ENCODE measurements at regions not wholly inside any gene's neighbourhood (a gene's known extent, or its start where the extent isn't known, plus 50 kb on each side); places are given as distances from the start of the nearest gene placed in this dataset.

GRCh38 chr16:87108278-87108677 is 208.9 kb downstream of the C16orf95 start:
- H3K9me3 ChIP-seq, result no peaks in the 10 kb centered on the region
- FAIRE-seq (no peak), ATAC-seq (no peak), DNase-seq (ENCODE audit: low read depth in 1 of 2, low spot score in 1 of 2) (no peak)
- 34% methylated on average over 4 of the region's 4 CpGs for WGBS (ENCODE audit: missing lambda C conversion rate)
- TF ChIP-seq SMC3 (IDR thresholded peaks at IDR 0.05) (no peak), ZNF302 (CRISPR knock-in tag; IDR thresholded peaks at IDR 0.05) (no peak), NPAS2 (CRISPR knock-in tag; IDR thresholded peaks at IDR 0.05; ENCODE audit: borderline replicate concordance) (no peak), GATA3 (IDR thresholded peaks at IDR 0.05; ENCODE audit: borderline replicate concordance) (no peak), RCOR1 (IDR thresholded peaks at IDR 0.05; ENCODE audit: low read depth, low read length) (no peak), MAFK (IDR thresholded peaks at IDR 0.05; ENCODE audit: partially characterized antibody) (peak; percentile 75)
- H3K27ac ChIP-seq, result no peak overlapping the region
- H3K4me1 ChIP-seq, result peaks cover 4% of the 10 kb centered on the region; the same call in 1 of the 3 replicates
- no peak overlapping the region for H3K4me3 ChIP-seq
- no peak overlapping the region for H3K4me2 ChIP-seq
- ChIA-PET POLR2A (no interaction called here), CTCF (interaction anchor here (1.1 to 2.4 kb wide), 3 partner anchors 10 to 171 kb away, joined by 3 to 6 read pairs (median 5); no protein-coding TSS in a partner anchor)

DNA sequence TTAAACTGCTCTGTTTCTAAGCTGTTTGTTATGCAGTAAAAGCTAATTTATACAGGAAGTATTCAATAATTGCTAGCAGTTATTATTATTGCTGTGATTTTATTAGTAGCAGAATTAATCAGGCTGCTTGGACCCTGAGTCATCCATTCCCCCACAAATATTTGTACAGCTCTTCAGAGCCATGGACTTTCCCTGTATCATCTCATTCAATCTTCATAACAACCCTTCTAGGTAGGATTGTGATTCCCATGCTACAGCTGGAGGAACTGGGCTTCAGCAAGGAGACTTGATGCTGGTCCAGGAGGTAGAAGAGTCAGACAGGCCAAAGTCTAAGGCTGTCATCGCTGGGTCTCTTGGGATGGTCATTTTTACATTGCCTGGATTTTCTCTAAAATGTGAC is 208.3 kb downstream of the C16orf95 start:
- no peak overlapping the region for H3K4me3 ChIP-seq
- WGBS (ENCODE audit: missing lambda C conversion rate), result 68% methylated on average over 1 of the region's 1 CpG
- no peak for DNase-seq (ENCODE audit: low read depth in 1 of 2, low spot score in 1 of 2)
- POLR2A ChIA-PET, result no interaction called here
- no peak for FAIRE-seq
- no peak overlapping the region for H3K4me2 ChIP-seq
- TF ChIP-seq JUN (IDR thresholded peaks at IDR 0.05), result no peak
- TF ChIP-seq EP300 (IDR thresholded peaks at IDR 0.05), result no peak
- TF ChIP-seq, protein P1, sequence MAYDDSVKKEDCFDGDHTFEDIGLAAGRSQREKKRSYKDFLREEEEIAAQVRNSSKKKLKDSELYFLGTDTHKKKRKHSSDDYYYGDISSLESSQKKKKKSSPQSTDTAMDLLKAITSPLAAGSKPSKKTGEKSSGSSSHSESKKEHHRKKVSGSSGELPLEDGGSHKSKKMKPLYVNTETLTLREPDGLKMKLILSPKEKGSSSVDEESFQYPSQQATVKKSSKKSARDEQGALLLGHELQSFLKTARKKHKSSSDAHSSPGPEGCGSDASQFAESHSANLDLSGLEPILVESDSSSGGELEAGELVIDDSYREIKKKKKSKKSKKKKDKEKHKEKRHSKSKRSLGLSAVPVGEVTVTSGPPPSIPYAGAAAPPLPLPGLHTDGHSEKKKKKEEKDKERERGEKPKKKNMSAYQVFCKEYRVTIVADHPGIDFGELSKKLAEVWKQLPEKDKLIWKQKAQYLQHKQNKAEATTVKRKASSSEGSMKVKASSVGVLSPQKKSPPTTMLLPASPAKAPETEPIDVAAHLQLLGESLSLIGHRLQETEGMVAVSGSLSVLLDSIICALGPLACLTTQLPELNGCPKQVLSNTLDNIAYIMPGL (CRISPR knock-in tag; IDR thresholded peaks at IDR 0.05; ENCODE audit: borderline replicate concordance), result no peak
- TF ChIP-seq RARB (CRISPR knock-in tag; IDR thresholded peaks at IDR 0.05), result no peak
- TF ChIP-seq, protein P2, sequence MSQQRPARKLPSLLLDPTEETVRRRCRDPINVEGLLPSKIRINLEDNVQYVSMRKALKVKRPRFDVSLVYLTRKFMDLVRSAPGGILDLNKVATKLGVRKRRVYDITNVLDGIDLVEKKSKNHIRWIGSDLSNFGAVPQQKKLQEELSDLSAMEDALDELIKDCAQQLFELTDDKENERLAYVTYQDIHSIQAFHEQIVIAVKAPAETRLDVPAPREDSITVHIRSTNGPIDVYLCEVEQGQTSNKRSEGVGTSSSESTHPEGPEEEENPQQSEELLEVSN (IDR thresholded peaks at IDR 0.05; ENCODE audit: borderline replicate concordance, low read depth), result no peak
- no peak for TF ChIP-seq HOXB13 (CRISPR knock-in tag; IDR thresholded peaks at IDR 0.05; ENCODE audit: low read depth)
- TF ChIP-seq ZC3H11A (IDR thresholded peaks at IDR 0.05), result no peak
- no peak for TF ChIP-seq FOSL2 (IDR thresholded peaks at IDR 0.05)
- TF ChIP-seq FOSL2 (CRISPR knock-in tag; IDR thresholded peaks at IDR 0.05), result no peak
- TF ChIP-seq FOSB (CRISPR knock-in tag; IDR thresholded peaks at IDR 0.05), result no peak
- TF ChIP-seq, protein P3, sequence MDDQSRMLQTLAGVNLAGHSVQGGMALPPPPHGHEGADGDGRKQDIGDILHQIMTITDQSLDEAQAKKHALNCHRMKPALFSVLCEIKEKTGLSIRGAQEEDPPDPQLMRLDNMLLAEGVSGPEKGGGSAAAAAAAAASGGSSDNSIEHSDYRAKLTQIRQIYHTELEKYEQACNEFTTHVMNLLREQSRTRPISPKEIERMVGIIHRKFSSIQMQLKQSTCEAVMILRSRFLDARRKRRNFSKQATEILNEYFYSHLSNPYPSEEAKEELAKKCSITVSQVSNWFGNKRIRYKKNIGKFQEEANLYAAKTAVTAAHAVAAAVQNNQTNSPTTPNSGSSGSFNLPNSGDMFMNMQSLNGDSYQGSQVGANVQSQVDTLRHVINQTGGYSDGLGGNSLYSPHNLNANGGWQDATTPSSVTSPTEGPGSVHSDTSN (IDR thresholded peaks at IDR 0.05), result no peak
- no peak for TF ChIP-seq RFX5 (IDR thresholded peaks at IDR 0.05)
- no peak for TF ChIP-seq NFE2L2 (conservative IDR thresholded peaks at IDR 0.05; ENCODE audit: low read length)
- TF ChIP-seq, protein P4, sequence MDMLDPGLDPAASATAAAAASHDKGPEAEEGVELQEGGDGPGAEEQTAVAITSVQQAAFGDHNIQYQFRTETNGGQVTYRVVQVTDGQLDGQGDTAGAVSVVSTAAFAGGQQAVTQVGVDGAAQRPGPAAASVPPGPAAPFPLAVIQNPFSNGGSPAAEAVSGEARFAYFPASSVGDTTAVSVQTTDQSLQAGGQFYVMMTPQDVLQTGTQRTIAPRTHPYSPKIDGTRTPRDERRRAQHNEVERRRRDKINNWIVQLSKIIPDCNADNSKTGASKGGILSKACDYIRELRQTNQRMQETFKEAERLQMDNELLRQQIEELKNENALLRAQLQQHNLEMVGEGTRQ (IDR thresholded peaks at IDR 0.05), result no peak
- no peak for TF ChIP-seq TP53 (CRISPR knock-in tag; IDR thresholded peaks at IDR 0.05)
- no peak for TF ChIP-seq RAD21 (conservative IDR thresholded peaks at IDR 0.05 in 1 of 2, IDR thresholded peaks at IDR 0.05 in 1 of 2)
- TF ChIP-seq, protein P5, sequence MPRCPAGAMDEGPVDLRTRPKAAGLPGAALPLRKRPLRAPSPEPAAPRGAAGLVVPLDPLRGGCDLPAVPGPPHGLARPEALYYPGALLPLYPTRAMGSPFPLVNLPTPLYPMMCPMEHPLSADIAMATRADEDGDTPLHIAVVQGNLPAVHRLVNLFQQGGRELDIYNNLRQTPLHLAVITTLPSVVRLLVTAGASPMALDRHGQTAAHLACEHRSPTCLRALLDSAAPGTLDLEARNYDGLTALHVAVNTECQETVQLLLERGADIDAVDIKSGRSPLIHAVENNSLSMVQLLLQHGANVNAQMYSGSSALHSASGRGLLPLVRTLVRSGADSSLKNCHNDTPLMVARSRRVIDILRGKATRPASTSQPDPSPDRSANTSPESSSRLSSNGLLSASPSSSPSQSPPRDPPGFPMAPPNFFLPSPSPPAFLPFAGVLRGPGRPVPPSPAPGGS (IDR thresholded peaks at IDR 0.05), result no peak
- peaks cover 4% of the 10 kb centered on the region; the same call in 1 of the 3 replicates for H3K4me1 ChIP-seq
- H3K9me3 ChIP-seq, result no peaks in the 10 kb centered on the region
- no peak for ATAC-seq
- H3K27ac ChIP-seq, result no peak overlapping the region
- CTCF ChIA-PET, result interaction anchor here (1.1 to 2.4 kb wide), 2 partner anchors 10 to 170 kb away, joined by 5 to 6 read pairs; no protein-coding TSS in a partner anchor

Data from A549 (cell line).